Activated B cell treated with CpG ODN at 0.5 μM for 24 hours (primary cell): ENCODE measurements at regions not wholly inside any gene's neighbourhood (a gene's known extent, or its start where the extent isn't known, plus 50 kb on each side); places are given as distances from the start of the nearest gene placed in this dataset.

Experiments used
- ATAC-seq: fragments of 200-7000 bp; cut with Tn5 transposase; one replicate; pipeline ENCODE4 v1.10.0; 2021; ENCODE audit warnings: low read depth, mild to moderate bottlenecking, moderate library complexity
- CTCF ChIA-PET: fragments of 350-600 bp; sonication (Branson Sonifier 250); formaldehyde crosslinking; loops from one replicate; lab custom pipeline; 2021; ENCODE audit warnings: antibody characterized with exemption; lab: Charles Lee
- POLR2A ChIA-PET: fragments of 350-600 bp; sonication (Branson Sonifier 250); formaldehyde crosslinking; loops from one replicate; lab custom pipeline; 2021; ENCODE audit warnings: antibody characterized with exemption; lab: Charles Lee
- DNase-seq: peaks from one replicate; pipeline ENCODE4 v3.0.0; 2022
- H3K27ac Mint-ChIP-seq: one replicate; pipeline ENCODE4 v1.8.0; 2020; ENCODE audit warnings: mixed read lengths
- H3K27me3 Mint-ChIP-seq: one replicate; pipeline ENCODE4 v1.8.0; 2021; ENCODE audit warnings: mixed read lengths
- H3K36me3 Mint-ChIP-seq: one replicate; pipeline ENCODE4 v1.8.0; 2021; ENCODE audit warnings: low read depth, mixed read lengths
- H3K4me1 Mint-ChIP-seq: one replicate; pipeline ENCODE4 v1.8.0; 2021; ENCODE audit warnings: mixed read lengths
- H3K4me3 Mint-ChIP-seq: one replicate; pipeline ENCODE4 v1.8.0; 2020; ENCODE audit warnings: mild to moderate bottlenecking, mixed read lengths
- H3K9me3 Mint-ChIP-seq: one replicate; pipeline ENCODE4 v1.8.0; 2020; ENCODE audit warnings: mixed read lengths
- CTCF ChIP-seq: fragments of 200-600 bp; IDR thresholded peaks from one replicate; pipeline ENCODE4 v1.8.0; 2022; ENCODE audit warnings: antibody characterized with exemption, mild to moderate bottlenecking
- intact Hi-C: fragments of 100-400 bp; cut with micrococcal nuclease; formaldehyde crosslinking; loops from one replicate; pipeline ENCODE4 v1.15.1; 2024

- POLR2A ChIA-PET: interaction anchor here (0.6 to 2.7 kb wide), 8 partner anchors 10 to 425 kb away, joined by 3 to 18 read pairs (median 3); partner anchors contain the start of gene BTG1
- TF ChIP-seq CTCF: no peak
- intact Hi-C loops: no loop called here
- no peak for DNase-seq
- H3K4me1 Mint-ChIP-seq: peaks cover 57% of the 10 kb centered on the region
- peak overlapping the region; percentile 62 for H3K27ac Mint-ChIP-seq
- H3K36me3 Mint-ChIP-seq: peaks cover 12% of the 10 kb centered on the region
- CTCF ChIA-PET: interaction anchor here (1.0 to 1.7 kb wide), 4 partner anchors 64 to 1184 kb away, joined by 3 to 6 read pairs (median 4); partner anchors contain the start of gene BTG1
- H3K27me3 Mint-ChIP-seq: no peaks in the 10 kb centered on the region
- ATAC-seq: no peak
- peaks cover 5% of the 10 kb centered on the region for H3K9me3 Mint-ChIP-seq
- H3K4me3 Mint-ChIP-seq: no peak overlapping the region
Measured at GRCh38 chr12:92566448-92567019, 136.3 kb upstream of the PLEKHG7 start.

DNA sequence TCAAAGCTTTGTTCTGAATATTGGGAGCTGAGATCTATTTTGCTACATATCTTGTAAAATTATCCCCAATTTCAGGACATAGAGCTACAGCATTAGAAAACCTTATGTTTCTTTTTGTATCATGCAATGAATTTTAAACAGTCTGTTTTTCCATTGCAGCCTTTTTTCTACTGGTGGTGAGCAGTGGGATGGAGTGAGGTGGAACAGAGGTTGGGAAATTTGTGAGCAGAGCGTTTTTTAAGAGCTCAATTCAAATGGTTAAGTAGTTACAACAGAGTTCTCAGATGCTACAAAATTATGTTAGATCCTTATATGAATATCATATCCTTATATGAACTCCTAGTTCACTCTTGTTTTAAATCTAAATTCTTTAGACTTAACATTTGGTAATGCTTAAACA is 139.0 kb upstream of the PLEKHG7 start:
- intact Hi-C loops: loop anchor here (1.0 kb wide), 1 partner anchor 8 kb away; no protein-coding TSS in a partner anchor
- H3K36me3 Mint-ChIP-seq: peaks cover 12% of the 10 kb centered on the region
- H3K27me3 Mint-ChIP-seq: no peaks in the 10 kb centered on the region
- H3K4me1 Mint-ChIP-seq: peaks cover 78% of the 10 kb centered on the region
- CTCF ChIA-PET: interaction anchor here (1.0 to 2.7 kb wide), 4 partner anchors 23 to 1182 kb away, joined by 3 to 8 read pairs (median 4); no protein-coding TSS in a partner anchor
- POLR2A ChIA-PET: interaction anchor here (0.7 to 2.9 kb wide), 11 partner anchors 18 to 420 kb away, joined by 3 to 20 read pairs (median 5); partner anchors contain the start of gene BTG1
- no peak for ATAC-seq
- no peak for TF ChIP-seq CTCF
- peaks cover 5% of the 10 kb centered on the region for H3K9me3 Mint-ChIP-seq
- peak overlapping the region; percentile 24 for H3K4me3 Mint-ChIP-seq
- H3K27ac Mint-ChIP-seq: peak overlapping the region; percentile 64
- DNase-seq: no peak

DNA sequence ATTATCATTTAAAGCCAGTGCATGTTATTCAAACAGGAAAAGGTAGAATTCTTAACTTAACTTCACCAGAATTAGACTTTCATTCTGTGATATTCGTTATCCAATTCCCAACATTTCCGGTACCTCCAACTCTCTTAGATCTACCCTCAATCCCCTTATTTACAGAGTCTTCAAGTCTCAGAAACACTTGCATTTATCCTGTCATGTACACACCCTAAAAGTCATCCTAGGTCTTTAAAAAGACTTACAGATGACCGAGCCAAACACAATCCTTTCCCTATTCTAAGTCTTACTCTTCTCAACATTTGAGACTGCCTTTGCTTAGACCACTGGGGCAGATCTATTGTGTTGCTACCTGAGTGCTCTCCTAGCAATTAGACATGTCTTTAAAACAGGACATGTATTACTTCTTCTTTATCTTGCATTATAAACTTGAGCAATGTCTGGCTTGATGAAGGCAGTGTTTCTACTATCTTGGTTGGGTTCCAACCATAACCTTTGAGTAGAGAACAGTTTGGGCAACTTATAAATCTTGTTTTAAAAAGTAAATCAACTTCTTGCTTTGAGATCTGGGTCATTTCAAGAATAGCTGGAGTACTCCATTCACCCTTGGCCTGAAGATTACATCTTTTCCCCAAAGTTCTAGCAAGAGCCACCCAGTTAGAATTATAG is 140.6 kb upstream of the PLEKHG7 start:
- H3K27ac Mint-ChIP-seq: peak overlapping the region; percentile 65
- intact Hi-C loops: no loop called here

DNA sequence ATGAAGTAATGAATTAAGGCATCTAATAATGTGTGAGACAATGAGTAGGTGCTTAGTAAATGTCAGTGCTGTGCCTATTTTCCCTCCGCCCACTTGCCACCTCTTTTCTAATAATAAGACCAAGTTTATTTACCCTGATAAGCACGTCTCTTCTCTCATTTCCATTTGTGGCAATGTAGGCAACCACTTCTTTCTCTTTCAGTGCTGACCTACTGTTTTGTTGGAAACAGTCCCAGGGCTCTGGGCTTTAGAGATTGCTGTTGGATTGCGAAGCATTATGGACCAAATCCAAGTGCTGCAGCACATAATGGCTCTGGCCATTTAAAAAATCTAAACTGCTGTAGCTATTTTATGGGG is 141.3 kb upstream of the PLEKHG7 start:
- peaks cover 85% of the 10 kb centered on the region for H3K4me1 Mint-ChIP-seq
- intact Hi-C loops: no loop called here
- H3K36me3 Mint-ChIP-seq: peaks cover 6% of the 10 kb centered on the region
- no peak for DNase-seq
- H3K27ac Mint-ChIP-seq: peak overlapping the region; percentile 65
- no peaks in the 10 kb centered on the region for H3K27me3 Mint-ChIP-seq
- CTCF ChIA-PET: no interaction called here
- no peak for ATAC-seq
- H3K9me3 Mint-ChIP-seq: peaks cover 4% of the 10 kb centered on the region
- TF ChIP-seq CTCF: no peak
- POLR2A ChIA-PET: interaction anchor here (1.0 to 1.9 kb wide), 3 partner anchors 56 to 417 kb away, joined by 3 to 8 read pairs (median 6); partner anchors contain the start of gene BTG1
- H3K4me3 Mint-ChIP-seq: no peak overlapping the region

More for the DNA sequence above, 140.6 kb upstream of the PLEKHG7 start:
- TF ChIP-seq CTCF: no peak
- no peak for DNase-seq
- Mint-ChIP-seq H3K36me3 (peaks cover 10% of the 10 kb centered on the region), H3K27me3 (no peaks in the 10 kb centered on the region), H3K4me1 (peaks cover 85% of the 10 kb centered on the region), H3K4me3 (peak overlapping the region; percentile 4), H3K9me3 (peaks cover 5% of the 10 kb centered on the region)
- ATAC-seq: no peak
- ChIA-PET POLR2A (interaction anchor here (0.7 to 2.9 kb wide), 7 partner anchors 51 to 416 kb away, joined by 3 to 20 read pairs (median 6); partner anchors contain the start of gene BTG1), CTCF (interaction anchor here (1.1 to 1.6 kb wide), 2 partner anchors 21 to 115 kb away, joined by 3 to 6 read pairs; no protein-coding TSS in a partner anchor)
